ENCODE measurements at regions not wholly inside any gene's neighbourhood (a gene's known extent, or its start where the extent isn't known, plus 50 kb on each side); places are given as distances from the start of the nearest gene placed in this dataset.

GRCh38 chr1:109819906-109820305 lies 56.2 kb upstream of the EPS8L3 start:
- no peak for TF ChIP-seq CTCF (IDR thresholded peaks at IDR 0.05)
- TF ChIP-seq POLR2A (IDR thresholded peaks at IDR 0.05) = no peak

Data from right lobe of liver (tissue), 4 donors.